Astrocyte (in vitro differentiated cells and primary cell): ENCODE measurements at regions not wholly inside any gene's neighbourhood (a gene's known extent, or its start where the extent isn't known, plus 50 kb on each side); places are given as distances from the start of the nearest gene placed in this dataset.

Experiments used
- CTCF ChIP-seq: IDR thresholded peaks from 2 replicates; pipeline ENCODE4 v1.5.1; 2011; ENCODE audit warnings: low read depth, mild to moderate bottlenecking, inconsistent platforms, low read length, moderate library complexity; ENCODE audit not compliant: insufficient read depth
- EZH2 ChIP-seq: IDR thresholded peaks from 2 replicates; pipeline ENCODE4 v1.6.1; 2012; ENCODE audit warnings: mild to moderate bottlenecking, low read length, inconsistent platforms; ENCODE audit not compliant: insufficient read depth

- TF ChIP-seq CTCF (no peak), EZH2 (no peak)
Measured at GRCh38 chr5:125043781-125044391, 297.4 kb upstream of the ZNF608 start.
